ENCODE measurements at regions not wholly inside any gene's neighbourhood (a gene's known extent, or its start where the extent isn't known, plus 50 kb on each side); places are given as distances from the start of the nearest gene placed in this dataset.
A peak's percentile ranks its signal among the peaks of the same experiment; 100 is the strongest.

DNA sequence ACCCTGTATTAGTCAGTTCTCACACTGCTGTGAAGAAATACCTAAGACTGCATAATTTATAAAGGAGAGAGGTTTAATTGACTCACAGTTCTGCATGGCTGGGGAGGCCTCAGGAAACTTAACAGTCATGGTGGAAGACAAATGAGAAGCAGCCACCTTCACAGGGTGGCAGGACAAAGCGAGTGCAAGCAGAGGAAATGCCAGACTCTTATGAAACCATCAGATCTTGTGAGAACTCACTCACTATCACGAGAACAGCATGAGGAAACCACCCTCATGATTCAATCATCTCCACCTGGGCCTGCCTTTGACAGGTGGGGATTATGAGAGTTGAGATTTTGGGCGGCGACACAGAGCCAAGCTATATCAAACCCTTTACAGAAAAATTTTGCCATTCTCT lies 722.4 kb downstream of the RAB28 start:
- WGBS, 2 donors, result 77 to 81% methylated on average over 4 of the region's 4 CpGs
- TF ChIP-seq EP300 (IDR thresholded peaks at IDR 0.05) (no peak), POLR2A (IDR thresholded peaks at IDR 0.05) (no peak)
- TF ChIP-seq, protein P1, sequence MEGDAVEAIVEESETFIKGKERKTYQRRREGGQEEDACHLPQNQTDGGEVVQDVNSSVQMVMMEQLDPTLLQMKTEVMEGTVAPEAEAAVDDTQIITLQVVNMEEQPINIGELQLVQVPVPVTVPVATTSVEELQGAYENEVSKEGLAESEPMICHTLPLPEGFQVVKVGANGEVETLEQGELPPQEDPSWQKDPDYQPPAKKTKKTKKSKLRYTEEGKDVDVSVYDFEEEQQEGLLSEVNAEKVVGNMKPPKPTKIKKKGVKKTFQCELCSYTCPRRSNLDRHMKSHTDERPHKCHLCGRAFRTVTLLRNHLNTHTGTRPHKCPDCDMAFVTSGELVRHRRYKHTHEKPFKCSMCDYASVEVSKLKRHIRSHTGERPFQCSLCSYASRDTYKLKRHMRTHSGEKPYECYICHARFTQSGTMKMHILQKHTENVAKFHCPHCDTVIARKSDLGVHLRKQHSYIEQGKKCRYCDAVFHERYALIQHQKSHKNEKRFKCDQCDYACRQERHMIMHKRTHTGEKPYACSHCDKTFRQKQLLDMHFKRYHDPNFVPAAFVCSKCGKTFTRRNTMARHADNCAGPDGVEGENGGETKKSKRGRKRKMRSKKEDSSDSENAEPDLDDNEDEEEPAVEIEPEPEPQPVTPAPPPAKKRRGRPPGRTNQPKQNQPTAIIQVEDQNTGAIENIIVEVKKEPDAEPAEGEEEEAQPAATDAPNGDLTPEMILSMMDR (IDR thresholded peaks at IDR 0.05), result no peak
- H3K27ac ChIP-seq, result no peak overlapping the region

DNA sequence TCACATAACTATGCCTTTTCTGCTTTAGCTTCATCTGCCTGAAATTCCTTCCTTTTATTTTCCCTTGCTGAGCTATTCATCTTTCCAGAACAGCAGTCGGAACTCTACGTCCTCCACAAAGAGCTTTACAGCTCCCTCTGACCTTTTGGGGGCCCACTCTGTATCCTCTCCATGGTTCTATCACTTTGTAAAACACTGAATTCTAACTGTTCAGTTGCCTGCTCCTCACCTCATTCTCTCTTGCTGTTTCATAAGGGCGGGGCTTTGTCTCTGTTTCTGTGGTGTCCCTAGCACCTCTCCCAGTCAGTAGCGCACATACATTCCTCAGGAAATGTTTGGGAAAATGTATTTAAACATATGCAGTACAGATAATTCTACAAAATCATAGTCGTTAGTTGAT lies 737.0 kb downstream of the RAB28 start:
- H3K4me3 ChIP-seq, result no peak overlapping the region
- no peaks in the 10 kb centered on the region for H3K36me3 ChIP-seq
- H3K9me3 ChIP-seq, result peaks cover 0 to 6% (median 0%) of the 10 kb centered on the region in 4 donors
- no peaks in the 10 kb centered on the region for H3K4me1 ChIP-seq
- TF ChIP-seq EP300 (IDR thresholded peaks at IDR 0.05) (no peak), POLR2A (IDR thresholded peaks at IDR 0.05) (no peak)
- TF ChIP-seq, protein P1 (IDR thresholded peaks at IDR 0.05), result no peak
- no peak overlapping the region for H3K27ac ChIP-seq
- H3K27me3 ChIP-seq, result no peaks in the 10 kb centered on the region
- WGBS, 2 donors, result 54 to 59% methylated on average over 5 of the region's 5 CpGs
- DNase-seq (ENCODE audit: low spot score in 2 of 2), result no peak

More for the DNA sequence above, 722.4 kb downstream of the RAB28 start:
- no peaks in the 10 kb centered on the region for H3K9me3 ChIP-seq
- H3K4me3 ChIP-seq, result no peak overlapping the region
- H3K27me3 ChIP-seq, result no peaks in the 10 kb centered on the region
- H3K36me3 ChIP-seq, result no peaks in the 10 kb centered on the region
- DNase-seq (ENCODE audit: low spot score in 2 of 2), result no peak
- H3K4me1 ChIP-seq, result no peaks in the 10 kb centered on the region

DNA sequence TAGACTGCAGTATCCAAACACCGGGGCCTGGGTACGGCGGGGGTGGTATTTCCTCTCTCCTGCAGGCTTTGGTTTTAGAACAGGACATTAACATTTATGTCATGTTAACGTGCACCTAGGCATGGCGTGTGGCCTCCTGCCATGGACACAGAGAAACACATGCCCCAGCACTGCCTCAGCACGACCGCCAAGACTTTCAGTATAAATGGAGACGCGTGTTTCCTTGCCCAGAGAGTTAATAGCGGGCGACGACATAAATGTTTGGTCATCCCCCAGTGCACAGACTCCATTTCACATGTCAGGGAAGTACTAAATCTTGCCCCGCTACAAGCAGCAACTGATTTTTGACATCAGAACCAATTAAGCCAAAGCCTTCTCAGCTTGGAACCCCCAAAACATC lies 737.9 kb downstream of the RAB28 start:
- H3K9me3 ChIP-seq, result peaks cover 0 to 6% (median 0%) of the 10 kb centered on the region in 4 donors
- no peak overlapping the region for H3K27ac ChIP-seq
- no peak overlapping the region for H3K4me3 ChIP-seq
- WGBS, 2 donors, result 84 to 86% methylated on average over 13 of the region's 13 CpGs
- no peaks in the 10 kb centered on the region for H3K36me3 ChIP-seq
- no peaks in the 10 kb centered on the region for H3K27me3 ChIP-seq
- no peak for DNase-seq (ENCODE audit: low spot score in 2 of 2)
- TF ChIP-seq, protein P1 (IDR thresholded peaks at IDR 0.05), result no peak
- no peak for TF ChIP-seq POLR2A (IDR thresholded peaks at IDR 0.05)
- TF ChIP-seq EP300 (IDR thresholded peaks at IDR 0.05), result no peak
- no peaks in the 10 kb centered on the region for H3K4me1 ChIP-seq

DNA sequence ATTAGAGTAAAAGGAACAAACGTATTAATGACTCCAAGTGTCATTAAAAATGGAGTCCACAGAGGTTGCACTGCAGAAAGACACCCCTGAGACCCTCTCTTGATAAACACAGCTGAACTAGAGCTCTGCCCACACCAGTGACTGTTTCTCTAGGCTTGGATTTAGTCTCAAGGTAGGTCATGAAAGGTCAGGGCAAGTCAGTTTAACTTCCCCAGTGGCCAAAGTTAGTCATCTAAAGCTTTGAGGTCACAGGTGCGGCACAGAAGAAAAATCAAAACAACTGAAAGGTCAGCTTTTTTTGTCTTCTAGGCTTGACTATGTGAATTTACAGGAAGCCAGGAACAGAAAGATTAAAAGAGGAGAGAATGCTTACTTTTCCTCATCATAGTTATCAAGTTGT lies 749.6 kb downstream of the RAB28 start:
- DNase-seq (ENCODE audit: low spot score in 2 of 2), result no peak
- TF ChIP-seq, protein P1 (IDR thresholded peaks at IDR 0.05), result no peak
- TF ChIP-seq EP300 (IDR thresholded peaks at IDR 0.05), result no peak
- TF ChIP-seq POLR2A (IDR thresholded peaks at IDR 0.05), result no peak
- H3K36me3 ChIP-seq, result no peaks in the 10 kb centered on the region
- no peaks in the 10 kb centered on the region for H3K4me1 ChIP-seq
- H3K27me3 ChIP-seq, result no peaks in the 10 kb centered on the region
- no peaks in the 10 kb centered on the region for H3K9me3 ChIP-seq
- H3K27ac ChIP-seq, result no peak overlapping the region
- 47 to 50% methylated on average over 2 of the region's 2 CpGs for WGBS, 2 donors
- H3K4me3 ChIP-seq, result no peak overlapping the region

DNA sequence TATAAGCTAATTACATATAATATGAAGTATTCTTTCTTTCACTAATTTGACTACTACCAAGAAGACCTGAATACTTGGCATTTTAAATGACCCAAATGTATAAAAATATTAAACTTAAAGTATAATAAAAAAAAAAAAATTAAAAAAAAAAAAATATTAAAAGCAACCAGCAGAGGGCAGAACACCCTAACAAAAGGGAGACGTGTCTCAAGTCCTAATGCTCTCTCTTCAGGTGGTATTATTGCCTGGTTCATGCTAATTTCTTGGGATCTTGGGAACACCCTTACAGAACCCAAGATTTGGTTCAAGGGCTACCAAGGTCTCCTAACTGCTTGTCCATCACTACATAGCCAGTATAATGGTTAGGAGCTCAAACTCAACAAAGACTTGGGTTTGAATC lies 754.8 kb downstream of the RAB28 start:
- WGBS, 2 donors, result 0% methylated on average over 1 of the region's 1 CpG
- H3K4me1 ChIP-seq, result no peaks in the 10 kb centered on the region

More for the DNA sequence above, 754.8 kb downstream of the RAB28 start:
- TF ChIP-seq, protein P1 (IDR thresholded peaks at IDR 0.05), result peak in 2 of 5 experiments; percentile 35 to 37
- TF ChIP-seq POLR2A (IDR thresholded peaks at IDR 0.05), result no peak
- TF ChIP-seq EP300 (IDR thresholded peaks at IDR 0.05), result no peak
- H3K27me3 ChIP-seq, result no peaks in the 10 kb centered on the region
- no peak for DNase-seq (ENCODE audit: low spot score in 2 of 2)
- no peaks in the 10 kb centered on the region for H3K9me3 ChIP-seq
- H3K27ac ChIP-seq, result no peak overlapping the region
- no peaks in the 10 kb centered on the region for H3K36me3 ChIP-seq
- no peak overlapping the region for H3K4me3 ChIP-seq

Data from tibial nerve (tissue), 4 donors.